NCI-H1417 (cell line): ENCODE measurements at regions not wholly inside any gene's neighbourhood (a gene's known extent, or its start where the extent isn't known, plus 50 kb on each side); places are given as distances from the start of the nearest gene placed in this dataset.
A peak's percentile ranks its signal among the peaks of the same experiment; 100 is the strongest.

Experiments used
- DNase-seq, 3 experiments: peaks; one replicate each; lab custom pipeline; 2025; lab: John Stamatoyannopoulos, UW

- DNase-seq, result no peak
Measured at GRCh38 chr2:5990086-5990485, 297.9 kb downstream of the SOX11 start.

- no peak for DNase-seq
Measured at GRCh38 chr2:5991305-5991968, 299.3 kb downstream of the SOX11 start.

GRCh38 chr2:5995832-5996231 is 303.6 kb downstream of the SOX11 start:
- no peak for DNase-seq

DNA sequence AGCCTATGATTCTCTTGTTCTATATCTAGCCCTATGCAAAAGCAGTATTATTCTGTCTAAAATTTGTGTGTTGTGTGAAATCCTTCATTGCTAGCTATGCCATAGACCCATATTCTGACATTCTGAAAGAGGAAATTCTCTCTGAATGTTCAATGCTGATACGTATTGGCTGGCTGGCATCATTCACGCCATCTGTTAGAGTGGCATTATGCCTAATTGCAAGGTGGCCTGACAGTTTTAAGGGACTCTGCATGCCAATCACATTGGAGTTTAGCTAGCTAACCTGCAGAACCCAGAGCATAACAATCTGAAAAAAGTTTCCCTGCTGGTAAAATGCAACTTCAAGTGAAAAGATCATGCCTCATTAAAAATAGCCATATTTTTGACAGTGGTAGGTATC is 316.0 kb downstream of the SOX11 start:
- DNase-seq, result no peak

DNA sequence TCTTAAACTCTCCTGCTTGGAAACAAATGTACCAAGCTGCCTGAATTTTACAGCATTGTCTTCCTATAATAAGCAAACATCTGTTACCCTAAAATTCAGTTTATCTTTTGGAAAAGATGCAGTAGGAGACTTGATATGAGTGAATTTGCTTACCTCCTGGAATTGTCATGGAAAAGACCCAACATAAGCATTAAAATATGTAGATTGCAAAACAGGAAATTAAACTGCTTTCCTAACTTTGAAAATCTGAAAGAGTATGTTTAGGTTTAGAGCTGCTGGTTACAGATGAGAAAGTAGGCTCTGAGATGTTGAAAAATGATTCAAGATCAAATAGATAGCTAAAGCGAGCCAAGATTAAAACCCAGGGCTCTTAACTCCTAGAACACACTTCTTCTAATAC is 316.5 kb downstream of the SOX11 start:
- DNase-seq, result no peak

- DNase-seq, result peak in 1 of 3 experiments; percentile 27
Measured at GRCh38 chr2:6010163-6010562, 318.0 kb downstream of the SOX11 start.

GRCh38 chr2:6011921-6012320 is 319.7 kb downstream of the SOX11 start:
- peak; percentile 3 to 31 (median 25) for DNase-seq

DNA sequence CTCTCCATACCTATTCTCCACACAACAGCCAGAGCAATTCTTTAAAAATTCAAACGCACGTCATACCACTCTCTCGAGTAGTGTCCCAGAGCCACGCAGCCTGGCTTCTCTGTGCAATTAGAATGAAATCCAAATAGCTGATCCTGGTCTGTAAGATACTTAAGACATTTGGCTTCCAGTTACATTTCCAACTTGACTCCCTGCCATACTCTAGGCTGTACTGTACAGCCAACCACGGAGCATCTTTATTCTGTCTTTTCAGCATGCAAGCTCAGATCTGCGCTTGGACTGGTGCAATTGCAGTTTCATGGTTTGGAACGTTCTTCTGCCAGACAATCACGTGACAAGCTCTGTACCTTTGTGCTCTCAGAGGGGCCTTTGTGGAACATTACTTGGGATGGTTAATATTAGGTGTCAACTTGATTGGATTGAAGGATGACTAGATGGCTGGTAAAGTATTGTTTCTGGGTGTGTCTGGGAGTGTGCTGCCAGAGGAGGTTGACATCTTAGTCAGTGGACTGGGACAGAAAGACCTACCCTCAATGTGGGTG is 325.6 kb downstream of the SOX11 start:
- DNase-seq, result no peak

DNA sequence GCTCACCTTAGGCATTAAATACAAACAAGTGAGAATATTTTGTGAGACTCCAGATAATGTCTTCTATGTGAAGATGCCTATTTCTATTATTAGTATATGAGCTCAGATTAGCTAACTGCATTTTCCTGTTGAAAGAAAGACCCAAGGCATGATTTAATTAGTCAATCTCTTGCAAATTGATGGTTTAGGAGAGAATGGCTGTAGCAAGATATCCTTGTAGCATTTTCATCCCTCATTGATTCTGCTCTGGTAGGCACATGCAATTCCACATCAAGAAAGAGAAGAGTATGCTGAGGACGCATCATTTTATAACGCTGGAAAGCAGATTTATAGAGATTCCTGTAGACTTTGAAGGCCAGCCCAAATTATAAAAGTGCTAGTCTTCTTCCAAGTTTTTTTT is 332.0 kb downstream of the SOX11 start:
- DNase-seq, result no peak

DNA sequence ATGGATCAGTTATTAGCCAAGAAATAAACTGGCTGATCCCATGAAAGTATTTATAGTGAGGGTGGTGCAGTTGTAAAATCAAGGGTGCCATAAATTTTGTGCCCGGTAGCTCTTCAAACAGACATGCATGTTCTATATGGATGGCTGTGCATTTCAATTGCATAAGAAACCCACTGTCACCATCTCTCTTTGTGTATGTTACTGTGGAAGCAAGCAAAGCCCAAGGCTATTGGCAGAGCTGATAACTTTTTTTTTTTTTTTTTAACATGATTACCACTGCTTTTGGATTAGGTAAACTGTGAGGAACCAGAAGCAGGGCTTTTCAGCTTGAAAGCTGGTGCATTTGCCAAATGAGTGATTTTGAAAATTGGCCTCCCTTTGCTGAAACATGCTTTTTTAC is 332.6 kb downstream of the SOX11 start:
- no peak for DNase-seq

DNA sequence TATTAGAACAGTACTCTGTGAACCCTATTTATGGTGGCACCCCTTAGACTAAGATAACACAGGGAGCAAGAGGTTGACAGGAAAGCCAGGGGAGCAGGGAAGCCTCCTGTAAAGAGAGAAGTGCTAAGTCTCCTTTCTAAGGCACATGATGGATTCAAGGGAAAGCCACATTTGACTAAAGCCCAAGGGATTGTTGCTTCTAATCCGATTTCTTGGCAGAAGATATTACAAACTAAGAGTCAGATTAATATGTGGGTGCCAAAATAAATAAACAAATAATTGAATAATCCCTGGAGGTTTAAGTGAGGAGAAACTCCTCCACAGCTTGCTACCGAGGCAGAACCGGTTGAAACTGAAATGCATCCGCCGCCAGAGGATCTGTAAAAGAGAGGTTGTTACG is 333.2 kb downstream of the SOX11 start:
- no peak for DNase-seq

- no peak for DNase-seq
Measured at GRCh38 chr2:6027066-6027465, 334.9 kb downstream of the SOX11 start.

DNA sequence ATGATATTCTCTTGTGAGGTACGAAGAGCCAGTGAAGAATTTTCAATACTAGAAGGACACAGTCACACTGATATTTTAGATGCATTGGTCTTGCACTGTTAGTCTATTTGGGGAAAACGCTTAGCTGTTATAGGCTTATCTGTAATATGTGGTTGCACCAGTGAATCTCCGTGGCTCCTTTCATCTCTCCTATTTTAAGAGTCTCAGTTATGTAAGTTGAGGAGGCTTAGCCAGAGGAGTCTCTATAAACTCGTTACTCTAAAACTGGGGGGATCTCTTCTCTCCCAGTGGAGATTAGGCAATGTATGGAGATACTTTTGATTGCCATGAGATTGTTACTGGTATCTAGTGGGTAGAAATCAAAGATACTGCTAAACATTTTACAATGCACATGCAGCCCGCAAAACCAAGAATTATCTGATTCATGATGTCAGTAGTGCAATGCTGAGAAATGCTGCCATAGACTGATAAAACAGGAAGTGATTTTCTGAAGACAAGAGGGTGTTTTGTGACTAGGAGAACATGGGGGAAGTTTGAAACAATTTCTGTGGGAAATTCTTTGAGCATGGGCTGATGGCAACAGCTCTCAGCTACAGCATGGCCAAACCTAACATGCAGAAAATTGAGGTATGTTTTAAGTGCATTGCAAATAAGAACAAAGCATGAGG is 339.1 kb downstream of the SOX11 start:
- no peak for DNase-seq

DNA sequence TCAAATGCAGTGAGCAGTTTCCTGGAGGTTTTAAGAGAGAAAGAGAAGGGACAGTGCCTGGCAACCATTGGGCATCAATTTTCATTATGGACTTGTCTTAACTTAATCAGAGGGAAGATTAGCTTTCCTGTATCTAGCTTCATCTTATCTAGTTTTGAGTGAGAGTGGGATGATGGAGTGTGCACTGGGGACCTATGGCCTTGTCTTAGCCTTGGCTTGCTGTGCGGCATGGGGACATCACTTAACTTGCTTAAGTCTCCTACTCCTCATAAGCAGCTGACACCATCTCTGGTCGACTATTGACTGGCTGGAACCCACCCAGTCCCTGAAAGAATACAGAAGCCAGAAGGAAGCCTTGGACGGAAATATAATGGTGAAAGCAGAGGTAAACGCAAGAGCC is 344.0 kb downstream of the SOX11 start:
- DNase-seq, result no peak

- no peak for DNase-seq
Measured at GRCh38 chr2:6043238-6043637, 351.1 kb downstream of the SOX11 start.

DNA sequence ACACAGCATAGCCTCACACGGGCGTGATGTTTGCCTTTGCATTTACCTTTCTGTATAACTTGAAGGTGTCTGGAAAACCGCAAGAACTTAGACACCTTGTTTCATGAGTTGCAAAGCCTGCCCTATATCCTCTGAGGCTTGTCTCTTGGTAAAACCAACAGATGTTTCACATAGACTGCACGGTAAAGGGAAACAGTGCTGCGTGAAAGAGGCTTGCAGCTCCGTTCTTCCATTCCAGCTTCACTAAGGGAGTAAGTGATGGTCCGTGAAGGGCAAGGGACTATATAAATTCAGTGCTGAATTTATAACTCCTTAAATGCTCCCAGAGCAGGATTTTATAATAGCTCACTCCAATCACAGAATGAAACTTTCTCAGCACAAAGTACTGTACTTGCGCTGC is 360.5 kb downstream of the SOX11 start:
- DNase-seq, result peak in 1 of 3 experiments; percentile 63

GRCh38 chr2:6053743-6054142 is 361.6 kb downstream of the SOX11 start:
- peak in 2 of 3 experiments; percentile 87 to 90 for DNase-seq

- DNase-seq, result peak; percentile 82 to 92 (median 91)
Measured at GRCh38 chr2:6054161-6054671, 362.0 kb downstream of the SOX11 start.

DNA sequence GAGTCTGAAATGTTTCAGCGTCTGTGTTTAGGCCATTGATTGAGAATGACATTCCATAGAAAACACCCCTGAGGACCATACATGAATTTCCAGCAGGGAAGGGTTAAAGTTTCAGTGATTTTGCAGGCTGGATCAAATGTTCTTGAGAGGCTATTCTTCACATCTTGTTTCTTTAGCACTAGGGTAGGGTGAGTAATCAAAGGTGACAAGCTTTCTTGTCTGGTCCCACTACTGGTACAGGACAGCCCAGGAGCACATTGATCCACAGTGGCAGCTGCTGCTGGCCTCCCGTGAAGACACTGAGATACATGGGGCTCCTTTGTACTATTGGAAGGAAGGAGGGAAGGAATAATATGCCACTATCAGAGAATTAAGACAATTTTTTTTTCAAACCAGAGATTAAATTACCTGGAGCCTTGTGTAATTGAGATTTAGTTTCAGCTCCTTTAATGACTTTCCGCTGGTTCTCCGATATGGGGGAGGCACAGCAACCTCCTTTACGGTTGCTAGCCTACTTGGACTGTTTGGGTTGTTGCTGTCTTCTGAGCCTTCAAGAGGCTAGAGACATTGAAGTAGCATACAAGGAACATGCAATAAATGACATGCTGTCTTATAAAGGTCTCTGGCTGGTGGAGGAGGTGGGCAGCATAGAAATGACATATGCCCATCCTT is 368.9 kb downstream of the SOX11 start:
- DNase-seq, result no peak

DNA sequence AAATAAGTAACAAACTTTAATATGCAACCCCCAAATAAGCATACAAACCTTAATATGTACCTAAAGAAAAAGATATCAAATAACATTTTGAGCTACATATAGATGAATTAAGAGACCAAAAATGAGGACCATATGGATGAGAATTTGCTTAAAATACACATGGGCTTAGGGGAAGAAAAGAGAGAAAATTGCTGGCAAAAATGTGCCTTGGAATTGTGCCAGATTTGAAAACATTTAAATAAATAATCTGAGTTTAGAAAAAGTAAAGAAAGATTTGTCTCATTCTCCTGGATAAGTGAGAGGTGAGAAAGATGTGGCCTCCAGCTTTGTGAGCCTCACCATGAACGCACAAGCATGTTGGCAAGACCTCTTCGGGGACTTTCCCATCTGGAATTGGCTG is 372.6 kb downstream of the SOX11 start:
- no peak for DNase-seq

GRCh38 chr2:6065703-6066102 is 373.5 kb downstream of the SOX11 start:
- no peak for DNase-seq

DNA sequence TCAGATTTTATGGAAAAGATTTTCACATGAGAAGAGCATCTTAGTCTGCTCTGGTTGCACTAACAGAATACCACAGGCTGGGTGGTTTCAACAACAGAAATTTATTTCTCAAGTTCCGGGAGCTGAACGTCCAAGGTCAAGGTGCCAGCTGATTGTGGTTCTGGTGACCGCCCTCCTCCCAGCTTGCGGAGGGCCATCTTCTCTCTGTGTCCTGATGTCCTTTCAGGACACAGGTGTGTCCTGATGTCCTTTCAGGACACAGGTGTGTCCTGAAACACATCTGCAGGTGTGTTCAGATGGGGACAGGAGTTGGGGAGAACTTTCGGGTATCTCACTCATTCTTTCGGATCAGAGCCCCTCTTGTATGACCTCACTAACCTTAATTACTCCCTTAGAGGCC is 374.9 kb downstream of the SOX11 start:
- no peak for DNase-seq

DNA sequence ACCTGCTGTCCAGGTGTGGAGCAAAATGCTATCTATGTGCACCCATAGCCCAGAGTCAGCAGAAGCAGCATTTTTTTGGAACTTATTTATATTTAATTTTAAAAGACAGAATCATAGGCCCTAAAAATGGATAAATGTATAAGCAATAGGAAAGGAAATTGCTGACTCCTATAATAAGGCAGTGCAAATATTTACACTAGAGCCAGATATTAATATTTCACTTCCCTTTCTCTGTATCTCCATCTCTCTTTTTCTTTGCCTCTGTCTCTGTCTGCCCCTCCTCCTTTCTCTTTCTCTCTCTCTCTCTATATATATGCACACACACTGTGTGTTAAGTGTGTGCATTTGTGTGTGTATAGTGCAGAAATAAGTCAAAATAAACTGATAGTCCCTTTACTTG is 375.6 kb downstream of the SOX11 start:
- DNase-seq, result no peak
